RKO (cell line): ENCODE measurements at regions not wholly inside any gene's neighbourhood (a gene's known extent, or its start where the extent isn't known, plus 50 kb on each side); places are given as distances from the start of the nearest gene placed in this dataset.
"Not testable (repeated sequence)": the region's sequence is repeated elsewhere in the genome, so short reads cannot be mapped to it uniquely, and the experiment has no call there.

Source experiments
- DNase-seq: peaks from one replicate; pipeline ENCODE4 v3.0.0-alpha.2; 2016; ENCODE audit warnings: low spot score

- DNase-seq = no peak
These were observed 80.6 kb downstream of the MFSD1 start for GRCh38 chr3:158882445-158882844.

GRCh38 chr3:158896729-158897128 lies 94.9 kb downstream of the MFSD1 start:
- no peak for DNase-seq

DNA sequence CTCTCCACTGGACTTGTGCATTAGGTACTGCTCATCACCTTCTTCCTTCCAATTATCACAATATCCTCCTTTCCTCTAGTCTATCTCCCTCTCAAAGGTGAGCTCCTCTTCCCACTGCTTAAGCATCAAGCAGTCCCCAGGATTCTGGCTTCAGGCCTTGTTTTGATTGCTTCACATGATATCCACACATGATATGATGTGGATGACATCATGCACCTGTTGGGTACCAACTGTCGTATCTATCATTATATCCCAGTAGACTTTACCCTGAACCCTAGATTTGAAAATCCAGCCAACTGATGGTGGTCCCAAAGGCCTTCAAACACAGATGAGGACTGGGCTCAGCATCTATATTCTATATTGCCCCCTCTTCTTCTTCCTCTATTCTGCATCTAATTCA lies 104.9 kb downstream of the MFSD1 start:
- DNase-seq = no peak

- no peak for DNase-seq
These were observed 106.4 kb downstream of the MFSD1 start for GRCh38 chr3:158908187-158908734.

DNA sequence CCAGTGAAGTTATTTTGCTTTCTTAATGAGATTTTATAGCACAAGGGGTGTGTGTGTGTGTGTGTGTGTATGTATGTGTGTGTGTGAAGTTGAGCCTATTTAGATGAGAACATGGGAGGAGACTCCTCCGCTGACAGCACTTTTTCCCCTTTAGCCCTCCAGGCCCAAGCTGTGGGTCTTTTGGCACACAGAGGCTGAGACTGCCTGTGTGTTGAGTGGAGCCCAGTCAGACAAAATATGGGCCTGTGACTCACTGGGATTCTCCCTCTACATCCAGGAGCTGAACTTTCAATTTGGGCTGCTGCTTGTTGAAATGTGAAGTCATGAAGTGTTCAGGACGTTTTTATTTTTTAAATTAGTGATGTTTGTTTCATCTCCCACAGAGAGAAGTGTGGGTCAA lies 108.0 kb downstream of the MFSD1 start:
- DNase-seq = no peak

- no peak for DNase-seq
These were observed 109.7 kb downstream of the MFSD1 start for GRCh38 chr3:158911586-158911985.

GRCh38 chr3:158912188-158912587 lies 110.3 kb downstream of the MFSD1 start:
- DNase-seq = no peak

GRCh38 chr3:158912621-158913020 lies 110.8 kb downstream of the MFSD1 start:
- DNase-seq = no peak

DNA sequence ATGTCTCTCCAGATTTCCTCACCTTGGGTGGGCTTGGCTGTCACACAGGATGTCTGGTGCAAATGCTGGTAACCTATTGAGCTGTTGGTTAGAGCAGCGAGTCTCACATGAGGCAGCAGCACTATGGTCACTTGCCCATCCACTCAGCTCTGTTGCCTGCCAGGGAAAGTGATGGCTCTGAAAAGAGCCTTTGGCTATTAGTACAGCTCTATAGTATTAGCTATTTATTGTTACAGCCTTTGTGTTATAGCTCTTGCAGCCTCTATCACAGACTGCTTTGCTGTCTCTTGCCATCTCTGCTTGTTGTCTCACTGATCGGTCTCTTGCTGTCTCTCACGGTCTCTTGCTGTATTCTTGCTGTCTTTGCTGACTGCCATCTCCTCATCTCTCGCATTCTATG lies 114.3 kb downstream of the MFSD1 start:
- no peak for DNase-seq

GRCh38 chr3:158918008-158918407 lies 116.2 kb downstream of the MFSD1 start:
- DNase-seq = peak; percentile 85

- DNase-seq = no peak
These were observed 116.6 kb downstream of the MFSD1 start for GRCh38 chr3:158918451-158918850.

DNA sequence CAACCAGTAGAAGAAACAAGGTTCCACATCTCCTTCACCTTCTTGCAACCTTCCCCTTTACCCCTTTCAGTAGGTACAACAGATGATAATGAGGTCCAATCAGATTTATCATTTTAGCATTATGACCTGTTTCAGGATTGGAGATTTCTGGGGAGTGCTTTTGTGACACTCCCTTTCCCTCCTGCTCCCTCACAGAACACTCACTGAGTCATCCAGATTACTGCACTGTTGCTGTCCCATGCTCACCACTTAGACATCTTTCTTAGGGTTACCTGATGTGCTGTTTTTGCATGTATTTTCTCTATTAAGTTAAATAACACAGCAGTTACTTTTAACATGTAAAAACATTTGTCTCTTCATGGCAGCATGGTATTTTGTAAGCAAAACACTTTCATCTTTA lies 118.5 kb downstream of the MFSD1 start:
- peak; percentile 21 for DNase-seq

- DNase-seq = no peak
These were observed 123.2 kb downstream of the MFSD1 start for GRCh38 chr3:158925021-158925420.

GRCh38 chr3:158925828-158926494 lies 124.1 kb downstream of the MFSD1 start:
- DNase-seq = no peak

DNA sequence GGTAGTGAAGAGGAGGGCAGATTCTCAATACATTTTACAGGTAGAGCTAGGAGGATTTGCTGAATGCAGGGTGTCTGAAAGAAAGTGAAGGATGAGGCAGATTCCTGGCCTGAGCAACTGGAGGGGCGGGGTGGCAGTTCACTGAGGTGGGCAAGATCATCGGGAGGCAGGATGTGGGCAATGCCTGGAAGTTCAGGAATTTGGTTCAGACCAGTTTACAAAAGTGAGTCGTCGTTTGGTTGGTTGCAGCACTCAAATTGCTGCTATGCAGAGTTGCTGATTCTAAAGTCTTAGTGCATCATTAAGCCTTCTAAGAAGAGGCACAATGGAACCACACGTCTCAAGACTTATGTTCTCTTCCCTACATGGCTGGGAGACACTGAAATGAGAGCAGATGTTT lies 134.0 kb downstream of the MFSD1 start:
- no peak for DNase-seq

DNA sequence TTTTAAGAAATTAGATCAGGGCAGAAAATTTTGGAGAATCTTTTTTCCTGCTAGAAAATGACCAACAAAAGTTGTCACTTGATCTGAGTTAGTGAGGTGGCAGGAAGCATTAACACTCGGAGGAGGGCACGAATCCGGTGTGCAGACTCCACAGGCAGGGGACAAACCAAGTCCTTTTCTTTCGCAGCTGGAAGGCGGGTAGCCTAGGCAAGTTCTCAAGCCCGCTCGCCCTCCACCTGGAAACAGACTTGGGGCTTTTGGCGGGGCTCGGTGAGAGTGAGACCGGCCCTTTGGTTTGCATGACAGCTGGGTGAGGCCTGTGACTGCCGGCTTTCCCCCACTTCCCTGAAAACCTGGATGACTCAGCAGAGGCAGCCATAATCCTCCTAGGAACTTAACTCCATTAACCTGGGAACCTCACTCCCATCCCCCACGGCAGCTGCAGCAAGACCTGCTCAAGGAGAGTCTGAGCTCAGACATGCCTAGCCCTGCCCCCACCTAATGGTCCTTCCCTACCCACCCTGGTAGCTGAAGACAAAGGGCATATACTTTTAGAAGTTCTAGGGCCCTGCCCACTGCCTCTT lies 134.8 kb downstream of the MFSD1 start:
- DNase-seq = no peak

DNA sequence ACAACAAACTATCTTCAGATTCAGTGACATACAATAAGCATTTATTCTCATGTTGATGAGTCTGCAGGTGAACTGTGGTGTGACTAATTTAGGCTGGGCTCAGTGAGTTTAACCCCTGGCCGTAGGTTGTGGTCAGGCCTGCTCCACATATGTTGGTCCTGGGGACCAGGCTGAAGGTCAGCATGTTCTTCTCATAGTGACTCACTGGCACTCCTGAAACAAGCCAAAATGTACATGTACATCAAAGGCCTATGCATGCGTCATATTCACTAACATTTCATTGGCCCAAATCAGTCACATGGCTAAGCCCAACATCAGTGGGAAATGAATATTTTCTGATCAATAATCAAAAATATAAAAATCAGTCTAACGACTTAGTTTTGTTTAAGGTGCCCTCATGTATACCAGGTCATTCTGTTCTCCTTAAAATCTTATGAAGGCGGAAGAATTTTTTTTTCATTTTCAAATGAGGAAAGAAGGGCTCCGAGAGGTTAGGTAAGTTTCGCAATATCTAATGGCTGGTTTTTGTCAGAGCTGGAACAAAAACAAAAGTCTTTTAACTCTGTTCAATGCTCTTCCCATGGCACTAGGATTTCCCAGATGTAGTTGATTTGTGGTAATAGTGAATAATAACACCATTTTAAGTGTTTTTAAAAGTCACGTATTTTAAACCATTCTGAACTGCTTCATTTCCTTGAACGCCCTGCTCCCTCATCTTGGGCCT lies 148.5 kb downstream of the MFSD1 start:
- DNase-seq = no peak

DNA sequence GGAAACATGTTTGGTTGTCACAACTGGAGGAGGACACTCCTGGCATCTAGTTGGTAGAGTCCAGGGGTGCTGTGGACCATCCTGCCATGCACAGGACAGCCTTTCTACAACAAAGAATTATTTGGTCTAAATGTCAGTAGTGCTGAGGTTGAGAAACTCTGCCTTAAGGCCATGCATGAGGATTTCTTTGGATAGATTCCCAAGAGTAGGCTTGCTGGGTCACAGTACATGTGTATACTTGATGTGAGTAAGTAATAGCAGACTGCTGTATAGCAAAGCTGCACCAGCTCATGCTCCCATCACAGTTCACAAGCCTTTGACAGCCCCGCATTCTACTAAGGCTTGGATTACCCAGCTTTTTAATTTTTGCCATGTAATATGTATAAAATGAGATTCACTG lies 151.3 kb downstream of the MFSD1 start:
- no peak for DNase-seq

DNA sequence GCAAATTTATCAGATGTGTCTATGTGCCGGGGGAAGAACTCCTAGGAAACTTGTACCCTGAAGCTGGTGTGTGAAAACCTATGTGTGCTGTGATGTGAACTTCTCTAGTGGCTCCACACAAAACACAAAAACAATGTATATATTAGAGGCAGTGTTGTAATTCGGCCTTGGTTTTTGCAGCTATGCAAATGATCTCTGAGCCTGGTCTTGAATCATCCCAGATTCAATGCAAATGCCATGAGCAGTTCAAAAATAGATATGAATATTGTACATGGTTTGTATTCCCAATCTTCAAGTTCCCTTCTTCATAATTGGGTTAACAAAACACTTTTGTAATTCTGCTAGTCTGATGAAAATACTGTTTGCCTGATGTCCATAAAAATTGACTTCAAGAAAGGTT lies 152.6 kb downstream of the MFSD1 start:
- no peak for DNase-seq

DNA sequence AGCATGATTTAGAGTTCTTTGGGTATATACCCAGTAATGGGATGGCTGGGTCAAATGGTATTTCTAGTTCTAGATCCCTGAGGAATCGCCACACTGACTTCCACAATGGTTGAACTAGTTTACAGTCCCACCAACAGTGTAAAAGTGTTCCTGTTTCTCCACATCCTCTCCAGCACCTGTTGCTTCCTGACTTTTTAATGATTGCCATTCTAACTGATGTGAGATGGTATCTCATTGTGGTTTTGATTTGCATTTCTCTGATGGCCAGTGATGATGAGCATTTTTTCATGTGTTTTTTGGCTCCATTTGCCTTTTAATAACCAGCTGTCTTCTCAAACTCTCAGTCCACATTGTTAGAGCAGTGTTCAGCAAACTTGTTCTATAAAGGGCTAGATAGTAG lies 155.9 kb downstream of the MFSD1 start:
- not testable (repeated sequence) for DNase-seq

DNA sequence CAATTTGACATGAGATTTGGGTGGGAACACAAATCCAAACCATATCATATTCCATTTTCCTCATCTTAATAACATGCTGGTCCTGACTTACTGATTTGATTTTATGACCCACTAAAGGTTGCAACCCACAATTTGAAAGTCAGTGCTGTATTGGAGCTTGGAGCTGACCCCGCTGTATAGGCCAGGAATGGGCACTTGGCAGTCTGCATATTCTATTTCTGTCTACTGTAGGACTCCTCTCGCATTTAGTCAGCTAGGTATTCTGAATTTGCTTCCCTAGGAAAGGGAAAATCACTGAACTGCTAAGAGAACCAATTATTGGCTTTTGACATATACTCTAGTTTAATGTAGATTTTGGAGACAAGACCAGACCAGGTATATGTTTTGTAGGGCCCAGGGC lies 157.0 kb downstream of the MFSD1 start:
- DNase-seq = no peak

DNA sequence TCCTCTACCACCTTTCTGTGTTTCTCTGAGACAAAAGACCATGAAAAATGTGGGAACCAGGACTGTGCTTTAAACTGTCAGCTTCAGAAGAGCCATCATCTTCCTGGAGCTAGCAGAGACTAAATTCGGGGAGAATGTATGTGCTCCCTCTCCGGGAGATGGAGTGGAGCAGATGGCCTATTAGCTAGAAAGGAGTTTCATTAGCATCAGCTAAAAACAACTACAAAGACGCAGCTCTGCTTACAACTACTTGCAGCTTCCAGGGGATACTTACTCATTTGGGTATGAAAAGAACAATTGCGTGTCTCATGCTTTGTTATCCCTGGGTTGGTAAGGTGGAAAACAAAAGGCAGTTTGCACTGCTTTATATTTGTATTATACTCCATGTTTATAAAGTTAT lies 159.6 kb downstream of the MFSD1 start:
- no peak for DNase-seq

GRCh38 chr3:158961911-158962310 lies 160.1 kb downstream of the MFSD1 start:
- DNase-seq = peak; percentile 59
